Fibroblast of peridontal ligament (primary cell): ENCODE measurements at regions not wholly inside any gene's neighbourhood (a gene's known extent, or its start where the extent isn't known, plus 50 kb on each side); places are given as distances from the start of the nearest gene placed in this dataset.

Experiments used
- DNase-seq: peaks from one replicate; pipeline ENCODE4 v3.0.0-alpha.2; 2010; ENCODE audit errors: extremely low read depth

- DNase-seq, result no peak
Measured at GRCh38 chr11:112886434-112887370, 74.5 kb upstream of the NCAM1 start.

DNA sequence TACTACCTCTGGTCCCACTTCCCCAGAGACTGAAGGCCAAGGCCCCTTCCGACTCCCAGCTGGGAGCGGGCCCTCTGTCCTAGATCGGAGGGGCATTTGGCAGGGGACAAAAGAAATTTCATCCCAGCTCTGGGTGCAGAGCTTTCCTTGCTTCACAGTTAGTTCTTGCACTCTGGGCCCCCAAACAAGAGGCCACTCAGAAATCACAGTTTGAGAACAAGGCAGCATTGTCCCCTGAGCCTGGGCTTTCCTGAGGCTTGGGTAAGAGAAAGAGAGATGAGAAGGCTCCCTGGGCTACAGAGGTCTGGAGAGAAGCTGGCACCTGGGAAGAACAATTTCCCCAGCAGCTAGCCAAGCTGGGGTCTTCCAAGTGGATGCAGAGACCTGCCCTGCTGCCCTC is 71.8 kb upstream of the NCAM1 start:
- DNase-seq, result no peak

DNA sequence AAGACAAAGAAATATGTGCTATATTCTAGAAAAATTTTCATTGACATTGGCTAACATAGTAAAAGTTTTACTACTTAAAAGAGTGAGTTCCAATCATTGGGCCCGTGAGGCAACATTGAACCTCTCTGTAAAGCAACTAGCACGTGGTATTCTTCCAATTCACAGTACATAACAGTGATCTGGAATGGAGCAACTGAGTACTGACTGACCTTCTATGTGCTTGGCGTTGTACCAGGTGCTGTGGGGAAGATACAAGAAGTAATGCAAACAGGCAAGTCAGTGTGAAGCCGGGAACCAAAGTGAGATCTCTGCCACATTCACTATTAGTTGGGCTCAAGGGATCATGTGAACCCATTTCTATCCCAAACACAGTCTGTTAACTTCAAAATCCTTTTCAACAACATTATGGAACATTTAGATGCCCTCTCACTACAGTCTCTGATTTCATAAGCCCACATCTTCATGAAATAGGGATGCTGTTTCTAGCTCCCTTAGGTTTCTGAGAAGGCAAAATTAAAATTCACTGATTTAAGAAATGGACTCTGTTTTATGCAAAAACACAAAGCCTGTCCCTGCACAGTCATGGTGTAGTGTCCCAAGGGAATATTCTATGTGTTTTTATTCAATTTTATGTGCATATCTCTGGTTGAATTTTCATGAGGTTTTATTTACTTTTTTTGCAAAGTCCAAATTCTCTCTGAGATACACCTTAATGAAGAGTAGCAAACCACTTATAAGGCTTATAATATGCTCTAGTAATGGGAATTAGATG is 61.8 kb upstream of the NCAM1 start:
- DNase-seq, result no peak

DNA sequence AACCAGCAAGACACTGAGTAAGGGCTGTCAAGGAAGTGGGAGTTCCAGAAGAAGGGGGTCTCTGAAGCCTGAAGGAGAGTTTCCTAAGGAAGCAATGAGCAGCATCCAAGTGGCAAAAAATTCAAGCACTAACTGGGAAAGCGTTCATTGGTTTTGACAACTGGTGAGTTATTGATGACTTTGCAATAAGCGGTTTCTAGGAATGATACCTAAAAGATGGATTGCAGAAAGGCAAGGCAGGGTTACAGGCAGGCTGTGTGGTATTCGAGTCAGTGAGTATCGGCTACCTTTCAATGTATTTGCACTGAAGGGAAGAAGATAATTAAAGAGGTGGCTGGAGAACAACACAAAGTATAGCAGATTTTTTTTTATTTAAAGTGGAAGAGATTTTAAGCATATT is 59.3 kb upstream of the NCAM1 start:
- DNase-seq, result no peak

GRCh38 chr11:112902361-112903011 is 58.7 kb upstream of the NCAM1 start:
- DNase-seq, result no peak

DNA sequence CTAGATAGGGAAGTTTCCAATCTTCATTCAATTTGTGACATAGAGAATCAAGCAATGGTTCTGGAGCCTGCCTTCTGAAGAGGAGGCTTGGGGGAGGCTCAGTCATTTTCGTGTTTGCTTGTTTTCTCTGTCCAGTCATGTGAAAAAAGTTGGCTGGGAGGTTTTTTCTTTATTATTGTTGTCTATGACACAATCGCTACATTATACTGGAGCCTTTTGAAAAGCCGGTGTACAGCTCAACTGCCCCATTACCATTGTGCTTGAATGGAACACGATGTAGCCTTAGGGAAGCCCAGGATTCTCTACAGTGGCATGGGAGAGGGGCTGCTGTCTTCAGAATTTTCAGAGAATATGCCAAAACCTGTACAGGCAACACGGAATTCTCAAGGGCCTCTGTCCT is 57.9 kb upstream of the NCAM1 start:
- DNase-seq, result no peak

- DNase-seq, result no peak
Measured at GRCh38 chr11:112911124-112911523, 50.1 kb upstream of the NCAM1 start.
